ENCODE measurements at regions not wholly inside any gene's neighbourhood (a gene's known extent, or its start where the extent isn't known, plus 50 kb on each side); places are given as distances from the start of the nearest gene placed in this dataset.
"Not testable (repeated sequence)": the region's sequence is repeated elsewhere in the genome, so short reads cannot be mapped to it uniquely, and the experiment has no call there.

GRCh38 chr2:236977063-236977851 is 108.4 kb upstream of the COPS8 start:
- DNase-seq, result no peak

- DNase-seq, result no peak
Observed at GRCh38 chr2:236977852-236978398, 107.8 kb upstream of the COPS8 start.

- no peak for DNase-seq
Observed at GRCh38 chr2:236979664-236980063, 106.0 kb upstream of the COPS8 start.

GRCh38 chr2:236980961-236981360 is 104.7 kb upstream of the COPS8 start:
- no peak for DNase-seq

GRCh38 chr2:236981701-236982485 is 103.8 kb upstream of the COPS8 start:
- no peak for DNase-seq

- no peak for DNase-seq
Observed at GRCh38 chr2:236982693-236983455, 102.8 kb upstream of the COPS8 start.

GRCh38 chr2:236984046-236984445 is 101.6 kb upstream of the COPS8 start:
- peak; percentile 51 for DNase-seq

- no peak for DNase-seq
Observed at GRCh38 chr2:236985761-236986339, 99.8 kb upstream of the COPS8 start.

GRCh38 chr2:236986524-236987330 is 99.0 kb upstream of the COPS8 start:
- DNase-seq, result no peak

- no peak for DNase-seq
Observed at GRCh38 chr2:236988216-236988615, 97.5 kb upstream of the COPS8 start.

GRCh38 chr2:236988690-236989624 is 96.7 kb upstream of the COPS8 start:
- peak; percentile 52 for DNase-seq

GRCh38 chr2:236990552-236990951 is 95.1 kb upstream of the COPS8 start:
- DNase-seq, result no peak

- DNase-seq, result no peak
Observed at GRCh38 chr2:236991874-236992273, 93.8 kb upstream of the COPS8 start.

- DNase-seq, result no peak
Observed at GRCh38 chr2:236993286-236993685, 92.4 kb upstream of the COPS8 start.

GRCh38 chr2:236994361-236994760 is 91.3 kb upstream of the COPS8 start:
- DNase-seq, result no peak

GRCh38 chr2:236997069-236997715 is 88.5 kb upstream of the COPS8 start:
- peak; percentile 54 for DNase-seq

GRCh38 chr2:236998236-236998635 is 87.5 kb upstream of the COPS8 start:
- DNase-seq, result no peak

GRCh38 chr2:236998758-236999157 is 86.9 kb upstream of the COPS8 start:
- no peak for DNase-seq

- DNase-seq, result no peak
Observed at GRCh38 chr2:237000481-237000880, 85.2 kb upstream of the COPS8 start.

- not testable (repeated sequence) for DNase-seq
Observed at GRCh38 chr2:237005341-237005740, 80.3 kb upstream of the COPS8 start.
